NCI-H1105 treated with DMSO at 0.1 percent for 48 hours (cell line): ENCODE measurements at regions not wholly inside any gene's neighbourhood (a gene's known extent, or its start where the extent isn't known, plus 50 kb on each side); places are given as distances from the start of the nearest gene placed in this dataset.

Experiments
- DNase-seq: peaks from one replicate; lab custom pipeline; 2025; lab: John Stamatoyannopoulos, UW

GRCh38 chr20:52779125-52779524 is 193.0 kb upstream of the TSHZ2 start:
- no peak for DNase-seq

GRCh38 chr20:52777171-52777570 is 195.0 kb upstream of the TSHZ2 start:
- no peak for DNase-seq

- DNase-seq, result no peak
Observed at GRCh38 chr20:52775786-52776185, 196.4 kb upstream of the TSHZ2 start.

GRCh38 chr20:52768694-52769093 is 203.5 kb upstream of the TSHZ2 start:
- no peak for DNase-seq

GRCh38 chr20:52766645-52767435 is 205.3 kb upstream of the TSHZ2 start:
- no peak for DNase-seq

GRCh38 chr20:52763321-52763853 is 208.8 kb upstream of the TSHZ2 start:
- no peak for DNase-seq

GRCh38 chr20:52761867-52762266 is 210.3 kb upstream of the TSHZ2 start:
- DNase-seq, result no peak

- no peak for DNase-seq
Observed at GRCh38 chr20:52760791-52761190, 211.4 kb upstream of the TSHZ2 start.

- no peak for DNase-seq
Observed at GRCh38 chr20:52757411-52757810, 214.7 kb upstream of the TSHZ2 start.

- DNase-seq, result no peak
Observed at GRCh38 chr20:52755744-52756143, 216.4 kb upstream of the TSHZ2 start.

- DNase-seq, result no peak
Observed at GRCh38 chr20:52754366-52754765, 217.8 kb upstream of the TSHZ2 start.

- DNase-seq, result no peak
Observed at GRCh38 chr20:52752023-52752422, 220.1 kb upstream of the TSHZ2 start.

GRCh38 chr20:52751571-52751970 is 220.6 kb upstream of the TSHZ2 start:
- DNase-seq, result no peak

- no peak for DNase-seq
Observed at GRCh38 chr20:52749938-52750337, 222.2 kb upstream of the TSHZ2 start.

GRCh38 chr20:52748990-52749389 is 223.2 kb upstream of the TSHZ2 start:
- no peak for DNase-seq

- DNase-seq, result no peak
Observed at GRCh38 chr20:52748285-52748932, 223.7 kb upstream of the TSHZ2 start.

- DNase-seq, result no peak
Observed at GRCh38 chr20:52747845-52748284, 224.3 kb upstream of the TSHZ2 start.

GRCh38 chr20:52746770-52747169 is 225.4 kb upstream of the TSHZ2 start:
- DNase-seq, result no peak

GRCh38 chr20:52746190-52746589 is 226.0 kb upstream of the TSHZ2 start:
- no peak for DNase-seq

- no peak for DNase-seq
Observed at GRCh38 chr20:52744441-52744840, 227.7 kb upstream of the TSHZ2 start.

- DNase-seq, result no peak
Observed at GRCh38 chr20:52738081-52738480, 234.1 kb upstream of the TSHZ2 start.

- DNase-seq, result no peak
Observed at GRCh38 chr20:52736507-52736906, 235.7 kb upstream of the TSHZ2 start.

- no peak for DNase-seq
Observed at GRCh38 chr20:52731093-52731492, 241.1 kb upstream of the TSHZ2 start.
